ENCODE measurements at regions not wholly inside any gene's neighbourhood (a gene's known extent, or its start where the extent isn't known, plus 50 kb on each side); places are given as distances from the start of the nearest gene placed in this dataset.

GRCh38 chr4:61149278-61149677 lies 50.8 kb upstream of the ADGRL3 start:
- TF ChIP-seq CTCF (IDR thresholded peaks at IDR 0.05; ENCODE audit: low read depth, low read length), result no peak
- DNase-seq (ENCODE audit: low read depth in 2 of 2), result peak; percentile 26 to 85

More at GRCh38 chr4:61149278-61149677, 50.8 kb upstream of the ADGRL3 start:
- H3K4me3 ChIP-seq (replicated peaks in 1 of 2; ENCODE audit: low read depth in 2 of 2, low read length in 2 of 2), result no peak overlapping the region
